ENCODE measurements at regions not wholly inside any gene's neighbourhood (a gene's known extent, or its start where the extent isn't known, plus 50 kb on each side); places are given as distances from the start of the nearest gene placed in this dataset.

DNA sequence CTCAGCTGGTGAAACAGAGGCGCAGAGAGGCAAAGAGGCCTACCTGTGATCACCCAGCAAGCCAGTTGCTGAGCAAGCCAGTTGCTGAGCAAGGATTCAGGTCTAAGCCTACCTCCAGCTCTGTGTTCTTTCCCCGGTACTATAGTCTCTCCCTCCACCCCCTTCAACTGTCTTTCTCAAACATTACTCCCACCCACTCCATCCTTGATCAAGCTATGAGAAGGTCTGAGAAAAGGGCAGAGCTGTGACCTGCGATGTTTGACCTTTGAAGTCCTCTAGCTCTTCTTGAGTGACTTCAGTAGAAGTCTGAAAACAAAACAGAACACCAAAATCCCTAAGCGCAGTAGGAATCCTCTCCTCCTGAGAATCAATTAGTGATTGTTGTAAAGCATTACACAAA is 665.2 kb upstream of the ID2 start:
- TF ChIP-seq YY1 (IDR thresholded peaks at IDR 0.05; ENCODE audit: low read depth) (no peak), CEBPB (IDR thresholded peaks at IDR 0.05) (no peak), TAF1 (IDR thresholded peaks at IDR 0.05; ENCODE audit: low read depth) (no peak), CREB1 (IDR thresholded peaks at IDR 0.05; ENCODE audit: low read depth) (no peak), TCF12 (IDR thresholded peaks at IDR 0.05; ENCODE audit: low read depth) (no peak), NFIC (IDR thresholded peaks at IDR 0.05) (no peak), RAD21 (IDR thresholded peaks at IDR 0.05; ENCODE audit: low read depth) (no peak), EP300 (IDR thresholded peaks at IDR 0.05; ENCODE audit: borderline replicate concordance) (no peak), EGR1 (IDR thresholded peaks at IDR 0.05) (no peak), ZBTB7A (IDR thresholded peaks at IDR 0.05; ENCODE audit: low read depth) (no peak), FOXM1 (IDR thresholded peaks at IDR 0.05; ENCODE audit: borderline replicate concordance, low read depth) (no peak), TEAD4 (IDR thresholded peaks at IDR 0.05) (no peak)
- TF ChIP-seq, protein P1, sequence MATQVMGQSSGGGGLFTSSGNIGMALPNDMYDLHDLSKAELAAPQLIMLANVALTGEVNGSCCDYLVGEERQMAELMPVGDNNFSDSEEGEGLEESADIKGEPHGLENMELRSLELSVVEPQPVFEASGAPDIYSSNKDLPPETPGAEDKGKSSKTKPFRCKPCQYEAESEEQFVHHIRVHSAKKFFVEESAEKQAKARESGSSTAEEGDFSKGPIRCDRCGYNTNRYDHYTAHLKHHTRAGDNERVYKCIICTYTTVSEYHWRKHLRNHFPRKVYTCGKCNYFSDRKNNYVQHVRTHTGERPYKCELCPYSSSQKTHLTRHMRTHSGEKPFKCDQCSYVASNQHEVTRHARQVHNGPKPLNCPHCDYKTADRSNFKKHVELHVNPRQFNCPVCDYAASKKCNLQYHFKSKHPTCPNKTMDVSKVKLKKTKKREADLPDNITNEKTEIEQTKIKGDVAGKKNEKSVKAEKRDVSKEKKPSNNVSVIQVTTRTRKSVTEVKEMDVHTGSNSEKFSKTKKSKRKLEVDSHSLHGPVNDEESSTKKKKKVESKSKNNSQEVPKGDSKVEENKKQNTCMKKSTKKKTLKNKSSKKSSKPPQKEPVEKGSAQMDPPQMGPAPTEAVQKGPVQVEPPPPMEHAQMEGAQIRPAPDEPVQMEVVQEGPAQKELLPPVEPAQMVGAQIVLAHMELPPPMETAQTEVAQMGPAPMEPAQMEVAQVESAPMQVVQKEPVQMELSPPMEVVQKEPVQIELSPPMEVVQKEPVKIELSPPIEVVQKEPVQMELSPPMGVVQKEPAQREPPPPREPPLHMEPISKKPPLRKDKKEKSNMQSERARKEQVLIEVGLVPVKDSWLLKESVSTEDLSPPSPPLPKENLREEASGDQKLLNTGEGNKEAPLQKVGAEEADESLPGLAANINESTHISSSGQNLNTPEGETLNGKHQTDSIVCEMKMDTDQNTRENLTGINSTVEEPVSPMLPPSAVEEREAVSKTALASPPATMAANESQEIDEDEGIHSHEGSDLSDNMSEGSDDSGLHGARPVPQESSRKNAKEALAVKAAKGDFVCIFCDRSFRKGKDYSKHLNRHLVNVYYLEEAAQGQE (IDR thresholded peaks at IDR 0.05; ENCODE audit: low read depth), result no peak
- TF ChIP-seq, protein P2, sequence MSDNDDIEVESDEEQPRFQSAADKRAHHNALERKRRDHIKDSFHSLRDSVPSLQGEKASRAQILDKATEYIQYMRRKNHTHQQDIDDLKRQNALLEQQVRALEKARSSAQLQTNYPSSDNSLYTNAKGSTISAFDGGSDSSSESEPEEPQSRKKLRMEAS (IDR thresholded peaks at IDR 0.05), result no peak
- TF ChIP-seq, protein P3, sequence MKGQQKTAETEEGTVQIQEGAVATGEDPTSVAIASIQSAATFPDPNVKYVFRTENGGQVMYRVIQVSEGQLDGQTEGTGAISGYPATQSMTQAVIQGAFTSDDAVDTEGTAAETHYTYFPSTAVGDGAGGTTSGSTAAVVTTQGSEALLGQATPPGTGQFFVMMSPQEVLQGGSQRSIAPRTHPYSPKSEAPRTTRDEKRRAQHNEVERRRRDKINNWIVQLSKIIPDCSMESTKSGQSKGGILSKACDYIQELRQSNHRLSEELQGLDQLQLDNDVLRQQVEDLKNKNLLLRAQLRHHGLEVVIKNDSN (IDR thresholded peaks at IDR 0.05), result no peak

DNA sequence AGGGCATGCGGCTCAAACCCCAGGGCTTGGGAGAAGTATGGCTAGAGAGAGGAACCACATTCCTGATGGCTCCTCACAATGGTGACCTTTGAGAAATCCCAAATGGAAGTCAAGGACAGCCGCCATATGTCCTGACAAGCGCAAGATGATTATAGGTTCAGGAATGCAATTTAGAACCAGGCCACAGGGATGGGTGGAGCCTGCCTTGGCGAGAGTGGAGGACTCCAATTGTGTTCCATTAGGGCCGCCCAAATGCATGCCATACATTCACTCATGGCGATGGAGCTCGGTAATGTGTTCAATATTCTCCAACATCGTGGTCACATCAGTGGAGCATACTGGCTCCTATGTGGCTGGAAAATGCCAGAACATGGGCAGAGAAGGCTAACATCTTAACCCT is 662.9 kb upstream of the ID2 start:
- TF ChIP-seq TAF1 (IDR thresholded peaks at IDR 0.05; ENCODE audit: low read depth), result no peak
- TF ChIP-seq FOXM1 (IDR thresholded peaks at IDR 0.05; ENCODE audit: borderline replicate concordance, low read depth), result no peak
- no peak for TF ChIP-seq RAD21 (IDR thresholded peaks at IDR 0.05; ENCODE audit: low read depth)
- TF ChIP-seq EP300 (IDR thresholded peaks at IDR 0.05; ENCODE audit: borderline replicate concordance), result no peak
- TF ChIP-seq TEAD4 (IDR thresholded peaks at IDR 0.05), result no peak
- TF ChIP-seq NFIC (IDR thresholded peaks at IDR 0.05), result no peak
- no peak for TF ChIP-seq YY1 (IDR thresholded peaks at IDR 0.05; ENCODE audit: low read depth)
- no peak for TF ChIP-seq EGR1 (IDR thresholded peaks at IDR 0.05)
- no peak for TF ChIP-seq ZBTB7A (IDR thresholded peaks at IDR 0.05; ENCODE audit: low read depth)
- TF ChIP-seq TCF12 (IDR thresholded peaks at IDR 0.05; ENCODE audit: low read depth), result no peak
- TF ChIP-seq CEBPB (IDR thresholded peaks at IDR 0.05), result no peak
- TF ChIP-seq, protein P2 (IDR thresholded peaks at IDR 0.05), result no peak
- TF ChIP-seq CREB1 (IDR thresholded peaks at IDR 0.05; ENCODE audit: low read depth), result no peak
- TF ChIP-seq, protein P3 (IDR thresholded peaks at IDR 0.05), result no peak
- TF ChIP-seq, protein P1 (IDR thresholded peaks at IDR 0.05; ENCODE audit: low read depth), result no peak

DNA sequence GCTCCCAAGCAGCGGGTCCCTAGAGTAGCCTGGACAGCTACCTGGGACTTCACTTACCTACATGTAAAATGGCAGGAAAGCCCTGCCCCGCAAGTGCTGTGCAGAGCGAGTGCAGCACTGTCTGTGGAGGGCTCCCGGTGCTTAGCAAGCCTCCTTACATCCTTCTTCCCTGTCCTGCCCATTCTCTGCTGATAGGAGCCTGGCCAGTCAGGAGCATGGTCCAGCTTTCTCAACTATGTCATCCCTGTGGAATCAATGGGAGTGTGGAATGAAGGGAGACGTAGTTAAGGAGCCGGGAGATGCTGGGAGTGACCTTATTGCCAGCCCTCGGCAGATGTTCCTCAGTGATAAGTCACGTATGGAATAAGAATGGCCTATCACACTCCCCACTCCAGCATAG is 661.9 kb upstream of the ID2 start:
- TF ChIP-seq YY1 (IDR thresholded peaks at IDR 0.05; ENCODE audit: low read depth) (no peak), ZBTB7A (IDR thresholded peaks at IDR 0.05; ENCODE audit: low read depth) (no peak), TAF1 (IDR thresholded peaks at IDR 0.05; ENCODE audit: low read depth) (no peak), EGR1 (IDR thresholded peaks at IDR 0.05) (no peak), RAD21 (IDR thresholded peaks at IDR 0.05; ENCODE audit: low read depth) (no peak), FOXM1 (IDR thresholded peaks at IDR 0.05; ENCODE audit: borderline replicate concordance, low read depth) (no peak), CREB1 (IDR thresholded peaks at IDR 0.05; ENCODE audit: low read depth) (no peak), EP300 (IDR thresholded peaks at IDR 0.05; ENCODE audit: borderline replicate concordance) (no peak), TEAD4 (IDR thresholded peaks at IDR 0.05) (no peak), NFIC (IDR thresholded peaks at IDR 0.05) (no peak), CEBPB (IDR thresholded peaks at IDR 0.05) (no peak)
- TF ChIP-seq, protein P2 (IDR thresholded peaks at IDR 0.05), result no peak
- TF ChIP-seq, protein P1 (IDR thresholded peaks at IDR 0.05; ENCODE audit: low read depth), result no peak
- TF ChIP-seq, protein P3 (IDR thresholded peaks at IDR 0.05), result no peak
